B cell (primary cell): ENCODE measurements at regions not wholly inside any gene's neighbourhood (a gene's known extent, or its start where the extent isn't known, plus 50 kb on each side); places are given as distances from the start of the nearest gene placed in this dataset.

Experiments used
- EZH2 ChIP-seq: IDR thresholded peaks from 2 replicates; pipeline ENCODE4 v1.6.1; 2012; ENCODE audit warnings: borderline replicate concordance, low read depth, mild to moderate bottlenecking, moderate library complexity, low read length; ENCODE audit not compliant: insufficient read depth, poor library complexity, severe bottlenecking
- TF ChIP-seq, protein P1 (sequence below): fragments of 200-600 bp; IDR thresholded peaks from one replicate; pipeline ENCODE4 v1.8.0; 2022; ENCODE audit warnings: antibody characterized with exemption, mild to moderate bottlenecking

DNA sequence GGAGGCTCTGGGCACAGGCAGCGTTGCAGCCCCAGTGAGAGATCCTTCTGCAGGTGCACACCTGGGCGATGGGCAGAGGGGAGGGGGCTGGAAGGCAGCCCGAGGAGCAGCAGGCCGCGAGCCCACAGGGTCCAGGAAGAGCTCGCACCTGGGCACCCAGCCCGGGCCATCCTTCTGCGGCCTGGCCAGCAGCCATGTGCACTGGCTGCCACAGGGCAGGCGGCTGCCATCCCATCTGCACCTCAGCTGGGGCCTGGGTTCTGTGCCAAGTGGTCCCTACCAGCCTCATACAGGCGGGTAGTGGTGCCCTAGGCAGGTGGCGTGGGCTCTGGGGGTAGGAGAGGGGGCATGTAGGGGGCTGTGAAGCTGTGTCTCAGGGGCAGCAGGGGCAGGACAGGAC lies 197.2 kb downstream of the RBFOX3 start:
- TF ChIP-seq, protein P1, sequence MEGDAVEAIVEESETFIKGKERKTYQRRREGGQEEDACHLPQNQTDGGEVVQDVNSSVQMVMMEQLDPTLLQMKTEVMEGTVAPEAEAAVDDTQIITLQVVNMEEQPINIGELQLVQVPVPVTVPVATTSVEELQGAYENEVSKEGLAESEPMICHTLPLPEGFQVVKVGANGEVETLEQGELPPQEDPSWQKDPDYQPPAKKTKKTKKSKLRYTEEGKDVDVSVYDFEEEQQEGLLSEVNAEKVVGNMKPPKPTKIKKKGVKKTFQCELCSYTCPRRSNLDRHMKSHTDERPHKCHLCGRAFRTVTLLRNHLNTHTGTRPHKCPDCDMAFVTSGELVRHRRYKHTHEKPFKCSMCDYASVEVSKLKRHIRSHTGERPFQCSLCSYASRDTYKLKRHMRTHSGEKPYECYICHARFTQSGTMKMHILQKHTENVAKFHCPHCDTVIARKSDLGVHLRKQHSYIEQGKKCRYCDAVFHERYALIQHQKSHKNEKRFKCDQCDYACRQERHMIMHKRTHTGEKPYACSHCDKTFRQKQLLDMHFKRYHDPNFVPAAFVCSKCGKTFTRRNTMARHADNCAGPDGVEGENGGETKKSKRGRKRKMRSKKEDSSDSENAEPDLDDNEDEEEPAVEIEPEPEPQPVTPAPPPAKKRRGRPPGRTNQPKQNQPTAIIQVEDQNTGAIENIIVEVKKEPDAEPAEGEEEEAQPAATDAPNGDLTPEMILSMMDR = no peak
- no peak for TF ChIP-seq EZH2
